ENCODE measurements at regions not wholly inside any gene's neighbourhood (a gene's known extent, or its start where the extent isn't known, plus 50 kb on each side); places are given as distances from the start of the nearest gene placed in this dataset.
A peak's percentile ranks its signal among the peaks of the same experiment; 100 is the strongest.

GRCh38 chr5:56454219-56454862, 221.2 kb upstream of the ANKRD55 start:
- no peak for DNase-seq

GRCh38 chr5:56451742-56452141, 218.6 kb upstream of the ANKRD55 start:
- DNase-seq: no peak

- no peak for DNase-seq
Observed at GRCh38 chr5:56450766-56451165, 217.6 kb upstream of the ANKRD55 start.

- DNase-seq: no peak
Observed at GRCh38 chr5:56449071-56449640, 216.0 kb upstream of the ANKRD55 start.

- DNase-seq: no peak
Observed at GRCh38 chr5:56447656-56448055, 214.5 kb upstream of the ANKRD55 start.

- no peak for DNase-seq
Observed at GRCh38 chr5:56447232-56447631, 214.1 kb upstream of the ANKRD55 start.

GRCh38 chr5:56446728-56447127, 213.6 kb upstream of the ANKRD55 start:
- no peak for DNase-seq

- no peak for DNase-seq
Observed at GRCh38 chr5:56443826-56444225, 210.7 kb upstream of the ANKRD55 start.

- no peak for DNase-seq
Observed at GRCh38 chr5:56440871-56441740, 208.0 kb upstream of the ANKRD55 start.

GRCh38 chr5:56434986-56435385, 201.9 kb upstream of the ANKRD55 start:
- no peak for DNase-seq

- no peak for DNase-seq
Observed at GRCh38 chr5:56433039-56433617, 200.0 kb upstream of the ANKRD55 start.

GRCh38 chr5:56432321-56432720, 199.2 kb upstream of the ANKRD55 start:
- no peak for DNase-seq

GRCh38 chr5:56430422-56430821, 197.3 kb upstream of the ANKRD55 start:
- DNase-seq: no peak

- no peak for DNase-seq
Observed at GRCh38 chr5:56429110-56429561, 196.0 kb upstream of the ANKRD55 start.

- DNase-seq: no peak
Observed at GRCh38 chr5:56426693-56427092, 193.6 kb upstream of the ANKRD55 start.

- DNase-seq: peak; percentile 4
Observed at GRCh38 chr5:56422076-56422762, 189.1 kb upstream of the ANKRD55 start.

- DNase-seq: no peak
Observed at GRCh38 chr5:56421246-56422075, 188.3 kb upstream of the ANKRD55 start.

- DNase-seq: no peak
Observed at GRCh38 chr5:56420323-56420722, 187.2 kb upstream of the ANKRD55 start.

GRCh38 chr5:56419667-56420066, 186.5 kb upstream of the ANKRD55 start:
- DNase-seq: no peak

GRCh38 chr5:56415356-56415765, 182.2 kb upstream of the ANKRD55 start:
- no peak for DNase-seq

- no peak for DNase-seq
Observed at GRCh38 chr5:56414066-56414465, 180.9 kb upstream of the ANKRD55 start.

- DNase-seq: no peak
Observed at GRCh38 chr5:56413546-56413945, 180.4 kb upstream of the ANKRD55 start.
